Astrocyte of the hippocampus (primary cell): ENCODE measurements at regions not wholly inside any gene's neighbourhood (a gene's known extent, or its start where the extent isn't known, plus 50 kb on each side); places are given as distances from the start of the nearest gene placed in this dataset.
"Not testable (repeated sequence)": the region's sequence is repeated elsewhere in the genome, so short reads cannot be mapped to it uniquely, and the experiment has no call there.

Experiments used
- DNase-seq: peaks from one replicate; pipeline ENCODE4 v3.0.0; 2011; ENCODE audit warnings: low read depth, low spot score

DNA sequence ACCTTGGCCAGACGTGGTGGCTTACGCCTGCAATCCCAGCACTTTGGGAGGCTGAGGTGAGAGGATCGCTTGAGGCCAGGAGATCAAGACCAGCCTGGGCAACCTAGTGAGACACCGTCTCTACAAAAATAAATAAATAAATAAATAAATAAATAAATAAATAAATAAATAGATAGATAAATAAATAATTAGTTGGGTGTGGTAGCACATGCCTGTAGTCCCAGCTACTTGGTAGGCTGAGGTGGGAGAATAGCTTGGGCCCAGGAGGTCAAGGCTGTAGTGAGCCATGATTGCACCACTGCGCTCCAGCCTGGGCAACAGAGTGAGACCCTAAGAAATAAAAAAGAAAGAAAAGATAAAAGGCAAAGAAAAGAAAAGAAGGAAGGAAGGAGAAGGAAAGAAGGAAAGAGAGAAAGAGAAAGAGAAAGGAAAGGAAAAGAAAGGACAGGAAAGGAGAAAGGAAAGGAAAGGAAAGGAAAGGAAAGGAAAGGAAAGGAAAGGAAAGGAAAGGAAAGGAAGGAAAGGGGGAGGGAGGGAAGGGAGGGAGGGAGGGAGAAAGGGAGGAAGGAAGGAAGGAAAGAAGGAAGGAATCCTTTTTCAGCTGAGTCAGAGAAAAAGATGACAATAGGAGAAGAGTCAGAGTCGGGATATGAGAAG is 404.8 kb downstream of the TSHZ3 start:
- DNase-seq, result not testable (repeated sequence)

DNA sequence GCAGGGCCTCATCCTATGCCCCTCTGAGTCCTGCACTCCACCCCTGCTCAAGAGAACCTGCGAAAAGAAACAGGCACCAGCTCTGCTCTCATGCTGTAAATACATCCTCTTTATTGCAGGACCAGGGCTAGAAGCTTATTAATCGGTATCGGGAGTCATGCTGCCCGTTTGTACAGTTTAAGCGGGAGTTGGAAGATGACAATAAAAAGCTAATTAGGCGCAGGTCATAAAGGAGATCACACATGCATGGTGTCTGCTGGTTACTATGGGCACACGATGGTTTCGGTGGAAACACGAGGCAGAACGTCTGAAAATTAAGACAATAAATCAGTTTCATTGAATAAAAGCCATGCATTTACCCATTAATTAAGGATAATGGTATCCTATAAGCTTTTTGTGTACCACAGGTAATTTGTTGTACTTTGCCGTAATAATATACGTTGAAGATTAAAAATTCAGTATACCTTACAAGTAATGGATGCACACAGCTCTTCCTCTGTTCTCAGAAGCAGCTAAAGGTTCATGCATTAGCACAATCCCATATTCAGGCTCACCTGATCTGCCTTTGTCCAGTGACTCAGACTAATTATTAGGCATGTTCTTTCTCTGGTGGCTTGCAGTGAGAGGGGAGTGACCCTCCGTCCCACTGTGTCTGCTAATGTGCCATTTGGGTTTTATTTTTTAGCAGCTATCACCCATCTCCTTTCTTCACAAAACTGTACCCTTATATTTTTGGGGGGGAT is 406.0 kb downstream of the TSHZ3 start:
- no peak for DNase-seq

DNA sequence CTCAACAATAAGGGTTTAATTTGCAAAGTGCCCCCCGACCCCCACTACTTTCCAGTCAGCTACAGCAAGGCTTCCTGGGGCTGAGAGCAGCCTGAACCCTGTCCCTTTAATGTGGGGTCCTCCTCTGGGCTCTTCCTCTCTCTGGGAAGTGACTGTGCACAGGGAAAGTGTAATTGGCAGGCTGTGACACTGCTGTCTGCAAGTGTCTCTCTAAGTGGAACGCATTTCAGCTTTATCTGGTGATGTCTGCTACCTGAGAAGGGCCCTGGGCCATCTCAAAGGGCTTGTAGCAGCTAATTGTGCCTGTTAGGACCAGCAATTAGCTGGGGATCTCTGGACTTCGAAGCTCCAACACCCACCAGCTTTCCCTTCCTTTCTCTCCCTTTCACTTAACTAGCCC is 406.6 kb downstream of the TSHZ3 start:
- no peak for DNase-seq

DNA sequence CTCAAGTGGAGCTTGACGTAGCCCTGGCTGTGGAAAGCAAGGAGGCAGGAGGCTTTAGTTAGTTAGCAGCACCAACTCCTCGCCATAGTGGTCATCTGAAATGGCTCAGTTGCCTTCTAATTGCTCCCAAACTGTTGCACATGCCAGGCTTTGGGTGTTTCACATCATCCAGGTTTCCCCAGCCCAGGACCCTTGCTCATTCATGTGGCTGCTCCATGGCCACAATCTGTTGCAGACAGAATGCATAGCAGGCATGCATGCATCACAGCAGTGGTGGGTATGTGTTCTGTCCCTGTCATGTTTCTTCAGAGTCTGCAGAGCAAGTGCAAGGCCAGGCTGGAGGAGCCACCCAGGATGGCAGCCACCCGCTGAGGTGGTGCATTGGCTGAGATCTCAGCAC is 407.6 kb downstream of the TSHZ3 start:
- no peak for DNase-seq

DNA sequence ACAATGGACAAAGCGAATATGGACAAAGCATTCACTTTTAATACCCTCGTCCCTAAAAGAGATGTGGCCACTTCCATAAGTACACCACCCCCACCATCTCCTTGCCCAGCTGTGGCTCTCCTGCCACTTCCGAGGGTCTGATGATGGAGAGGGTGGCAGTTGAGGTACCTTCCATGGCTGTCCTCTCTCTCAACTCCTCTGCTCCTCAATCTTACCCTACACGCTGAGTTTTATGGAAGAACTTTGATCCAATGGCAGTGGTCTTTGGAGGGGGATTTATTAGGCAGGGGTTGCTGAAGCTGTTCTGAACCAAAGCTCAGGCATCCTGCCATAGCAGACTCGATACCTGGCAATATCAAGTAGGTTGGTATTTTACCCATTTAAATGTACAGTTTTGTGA is 413.0 kb downstream of the TSHZ3 start:
- DNase-seq, result no peak

DNA sequence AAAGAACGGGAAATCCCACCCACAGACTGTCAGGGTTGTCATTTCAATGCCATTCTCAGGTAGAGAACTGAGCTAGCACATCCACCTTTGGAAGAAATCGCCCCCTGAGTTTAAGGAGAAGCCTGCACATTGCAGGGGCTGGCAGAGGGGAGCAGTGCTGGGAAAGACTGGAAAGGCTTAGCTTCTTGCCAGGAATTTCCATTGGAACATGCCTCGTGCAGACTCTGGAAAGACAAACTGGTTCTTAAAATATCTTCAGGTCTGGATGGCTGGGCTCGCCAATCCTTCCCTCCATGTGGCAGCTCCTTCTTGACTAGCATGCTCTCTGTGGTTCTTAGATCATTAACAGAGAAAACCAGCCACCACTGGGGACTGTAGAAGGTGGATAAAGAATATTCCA is 414.1 kb downstream of the TSHZ3 start:
- DNase-seq, result no peak

DNA sequence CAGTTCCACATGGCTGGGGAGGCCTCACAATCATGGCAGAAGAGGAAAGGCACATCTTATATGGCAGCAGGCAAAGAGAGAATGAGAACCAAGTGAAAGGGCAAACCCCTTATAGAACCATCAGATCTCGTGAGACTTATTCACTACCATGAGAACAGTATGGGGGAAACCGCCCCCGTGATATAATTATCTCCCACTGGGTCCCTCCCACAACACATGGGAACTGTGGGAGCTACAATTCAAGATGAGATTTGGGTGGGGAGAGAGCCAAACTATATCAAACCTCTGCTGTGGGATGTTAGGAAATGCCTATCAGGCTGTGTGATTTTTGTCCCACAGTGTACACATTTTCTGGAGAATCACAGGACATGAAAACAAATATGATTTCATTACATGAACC is 415.8 kb downstream of the TSHZ3 start:
- not testable (repeated sequence) for DNase-seq

DNA sequence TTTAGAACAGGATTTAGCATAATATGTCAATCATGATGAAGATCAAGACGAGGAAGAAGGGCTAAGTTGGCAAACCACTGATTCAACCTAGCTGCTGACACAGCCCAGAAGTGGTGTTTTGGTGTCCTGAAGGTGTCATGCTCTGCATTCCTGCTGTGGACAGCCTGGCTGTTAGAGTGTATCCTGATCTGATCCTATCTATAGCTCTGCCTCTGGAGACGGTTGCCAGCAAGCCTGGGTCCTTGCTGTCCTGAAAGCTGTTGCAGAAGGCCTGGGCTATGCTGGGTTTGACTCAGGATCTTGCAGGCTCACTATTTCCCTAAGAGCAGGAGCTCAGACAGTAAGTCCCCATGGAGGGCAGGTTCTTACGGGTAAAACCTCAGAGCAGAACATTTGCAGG is 416.4 kb downstream of the TSHZ3 start:
- no peak for DNase-seq

DNA sequence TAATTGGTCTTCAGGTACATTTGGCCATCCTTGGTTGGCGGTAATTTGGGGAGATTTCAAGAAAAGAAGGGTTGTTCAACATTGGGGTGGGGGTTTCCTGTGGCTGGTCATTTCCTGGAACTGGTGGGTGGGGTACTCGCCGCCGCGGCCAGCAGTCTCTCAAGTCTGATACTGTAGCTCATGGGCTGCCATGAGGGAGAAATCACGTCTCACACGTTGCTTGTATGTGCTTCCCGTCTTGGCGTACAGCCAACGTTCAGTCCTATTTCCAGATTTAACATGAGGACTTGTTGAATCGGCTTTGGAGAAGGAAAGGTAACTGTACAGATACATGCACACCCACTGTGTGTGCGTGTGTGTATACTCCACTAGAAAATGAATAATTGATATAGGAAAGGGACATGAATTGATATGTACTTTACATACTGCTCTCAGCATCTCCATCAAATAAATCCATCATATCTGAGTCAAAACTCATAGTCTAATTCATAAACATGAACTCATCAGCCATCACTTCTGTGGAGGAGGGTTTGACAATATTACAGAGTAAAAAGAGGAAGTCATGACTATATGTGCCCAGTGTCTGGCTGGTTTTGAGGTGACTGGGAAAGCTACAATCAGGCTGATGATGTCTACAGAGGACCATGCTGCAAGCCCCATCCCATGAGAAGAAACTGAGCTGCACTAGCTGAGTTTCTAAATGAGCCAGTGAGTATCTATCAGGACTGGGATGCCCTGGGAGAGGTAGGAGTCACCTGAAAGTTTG is 418.1 kb downstream of the TSHZ3 start:
- no peak for DNase-seq

DNA sequence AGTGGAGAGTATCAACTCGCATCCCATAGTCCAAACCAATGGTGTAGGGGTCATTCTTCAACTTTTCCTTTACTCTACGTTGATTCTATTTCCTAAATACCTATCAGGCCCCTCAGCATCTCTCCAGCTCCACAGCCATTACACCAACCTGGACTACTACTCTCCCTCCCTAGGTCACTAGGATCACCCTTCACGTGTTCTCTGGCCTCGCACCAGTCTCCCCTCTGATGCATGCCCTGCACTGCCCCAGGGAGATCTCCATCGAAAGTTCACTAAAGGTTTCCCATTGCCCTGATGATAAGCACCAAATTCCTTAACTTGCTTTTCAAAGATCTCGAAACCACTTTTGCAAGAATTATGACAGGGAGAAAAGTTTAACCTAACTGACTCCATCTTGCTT is 421.5 kb downstream of the TSHZ3 start:
- no peak for DNase-seq

DNA sequence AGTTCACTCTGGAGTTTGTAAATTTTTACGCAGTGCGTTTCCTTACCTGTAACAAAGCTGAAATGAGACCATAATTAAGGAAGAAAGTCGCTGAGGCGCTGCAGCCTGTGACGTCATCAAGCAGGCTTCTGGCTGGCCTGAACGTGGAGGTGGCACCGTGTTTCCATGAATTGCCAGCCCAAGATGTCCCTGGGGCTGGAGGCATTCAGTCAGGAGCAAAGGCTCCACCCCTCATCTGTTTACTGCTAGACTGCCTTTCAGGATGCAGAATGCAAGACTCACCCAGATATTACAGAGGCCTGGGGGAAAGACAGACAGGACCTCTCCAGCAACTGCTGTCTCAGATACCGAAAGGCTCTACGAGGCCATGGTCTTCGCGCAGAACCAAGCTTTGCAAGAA is 424.6 kb downstream of the TSHZ3 start:
- no peak for DNase-seq

DNA sequence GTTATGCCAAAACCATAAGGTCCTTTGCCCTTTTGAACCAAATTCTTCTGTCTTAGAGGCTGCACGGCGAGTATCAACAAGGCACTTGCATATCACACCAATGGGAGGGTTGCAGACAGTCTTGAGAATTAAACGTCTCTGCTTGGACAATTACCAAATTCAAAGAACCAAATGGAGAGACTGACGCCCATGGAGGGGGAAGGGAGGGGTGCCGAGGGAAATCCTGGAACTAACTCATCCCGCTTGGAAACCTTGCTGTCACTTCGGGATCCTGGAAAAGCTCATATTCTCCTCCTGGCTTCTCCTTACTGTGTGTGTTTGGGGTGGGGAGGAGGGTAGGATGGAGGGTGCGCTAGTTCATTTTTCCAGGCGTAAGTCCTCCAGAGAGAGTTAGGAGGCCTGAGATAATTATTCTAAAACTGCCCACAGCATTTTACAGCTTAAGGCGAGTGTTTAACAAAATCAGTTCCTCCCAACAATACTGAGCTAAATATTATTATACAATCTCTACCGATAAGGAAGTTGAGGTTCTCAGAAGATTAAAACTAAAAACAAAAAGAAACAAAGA is 425.1 kb downstream of the TSHZ3 start:
- no peak for DNase-seq

DNA sequence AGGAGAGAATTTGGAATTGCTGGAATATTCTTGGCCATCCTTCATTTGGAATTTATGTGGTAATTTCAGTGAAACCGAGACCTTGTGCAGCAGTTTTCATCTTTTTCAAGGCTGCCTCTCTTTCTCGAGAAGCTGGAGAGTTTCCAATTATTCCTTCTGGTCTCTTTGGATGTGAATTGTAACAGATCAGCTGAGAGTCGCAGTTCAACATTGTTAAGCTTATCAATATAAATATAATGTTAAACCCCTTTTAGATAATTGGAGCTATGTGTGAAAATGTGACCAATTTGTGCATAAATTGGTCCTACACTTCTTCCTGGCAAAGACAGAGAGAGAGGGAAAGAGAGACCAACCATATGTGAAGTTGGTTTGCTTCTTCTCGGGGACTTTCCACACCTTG is 425.6 kb downstream of the TSHZ3 start:
- DNase-seq, result no peak

DNA sequence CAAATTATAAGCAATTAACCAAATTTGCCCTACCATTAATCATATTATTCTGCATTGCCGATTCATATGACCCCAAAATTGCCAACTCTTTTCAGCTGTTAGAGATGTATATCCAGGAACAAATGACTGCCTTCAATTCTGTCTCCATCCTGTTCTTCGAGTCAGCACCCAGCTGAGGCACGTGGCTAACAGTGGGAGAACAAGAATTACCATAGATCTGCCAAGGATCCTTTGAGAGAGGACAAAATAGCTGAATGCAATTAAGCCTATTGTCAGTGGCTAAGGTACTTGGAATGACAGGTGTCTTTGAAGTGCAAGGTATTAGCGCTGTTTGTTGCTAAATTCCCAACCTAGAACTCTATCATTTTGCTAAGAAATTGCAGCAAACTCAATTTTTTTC is 426.1 kb downstream of the TSHZ3 start:
- DNase-seq, result no peak

DNA sequence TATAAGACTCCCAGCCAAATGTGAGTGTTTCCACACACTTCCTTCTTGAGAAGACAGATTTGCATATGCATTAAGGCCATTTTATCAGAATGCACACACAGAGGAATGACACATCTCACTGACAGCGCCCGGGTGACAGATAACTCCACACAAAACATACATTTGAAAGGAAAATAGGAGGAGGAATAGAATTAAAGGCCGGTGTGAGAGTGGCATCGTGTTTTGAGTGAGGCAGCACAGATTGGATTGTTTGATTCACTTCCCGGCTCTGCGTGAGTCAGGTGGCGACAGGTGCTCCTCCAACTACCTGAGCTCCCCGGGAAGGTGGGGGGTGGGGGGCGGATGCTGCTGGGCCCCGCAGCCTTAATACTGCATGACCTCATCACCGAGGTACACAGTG is 429.0 kb downstream of the TSHZ3 start:
- no peak for DNase-seq

DNA sequence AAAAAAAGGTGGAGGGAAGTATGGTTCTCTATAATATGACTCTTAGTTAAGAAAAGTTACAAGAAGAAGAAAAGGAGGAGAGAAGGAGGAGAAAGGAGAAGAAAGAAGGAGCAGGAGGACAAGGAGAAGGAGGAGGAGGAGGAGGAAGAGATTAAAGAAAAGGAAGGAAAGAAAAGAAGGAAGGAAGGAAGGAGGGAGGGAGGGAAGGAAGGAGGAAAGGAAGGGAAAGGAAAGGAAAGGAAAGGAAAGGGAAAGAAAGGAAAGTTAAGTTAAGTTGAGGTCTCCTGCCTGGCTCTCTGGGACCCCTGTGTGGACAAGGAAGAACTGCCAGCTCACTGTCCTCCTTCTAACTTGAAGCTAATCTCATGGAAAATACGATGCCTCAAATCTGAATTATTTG is 429.5 kb downstream of the TSHZ3 start:
- no peak for DNase-seq

DNA sequence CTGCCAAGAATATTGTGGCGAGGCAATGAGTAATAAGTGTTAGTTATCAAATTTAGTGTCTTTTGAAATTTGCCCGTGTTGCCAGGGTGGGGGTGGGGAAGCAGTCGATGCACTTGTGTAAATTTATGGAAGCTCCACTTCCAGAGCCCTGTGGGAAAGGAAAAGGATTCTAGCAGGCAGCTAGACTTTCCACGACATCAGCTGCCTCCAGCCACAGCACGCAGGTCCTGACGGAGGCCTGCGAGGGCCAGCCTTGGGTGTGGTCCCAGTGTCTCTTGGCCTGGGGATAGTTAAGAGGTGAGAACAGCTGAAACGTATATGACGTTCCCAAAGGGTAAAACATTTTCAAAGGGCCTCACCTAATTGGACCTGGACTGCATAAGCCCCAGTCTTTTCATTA is 433.0 kb downstream of the TSHZ3 start:
- DNase-seq, result no peak

DNA sequence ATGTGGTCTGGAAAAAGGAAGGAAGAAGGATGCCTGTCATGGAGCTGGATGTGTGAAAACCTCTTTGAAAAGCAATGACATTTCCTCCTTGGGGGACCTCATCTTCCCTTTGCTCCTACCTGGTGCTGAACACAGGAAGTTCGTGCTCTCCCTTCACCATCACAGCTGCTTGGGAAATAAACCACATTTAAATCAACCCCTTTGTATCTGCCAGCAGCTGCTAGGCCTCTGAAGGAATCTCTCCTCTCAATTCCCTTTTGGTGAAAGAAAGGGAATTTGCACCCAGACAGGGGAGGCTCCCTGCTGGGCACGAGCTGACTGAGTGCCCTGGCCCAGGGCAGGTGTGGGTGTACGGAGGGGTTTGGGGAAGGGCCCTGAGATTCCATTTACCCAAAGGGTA is 437.7 kb downstream of the TSHZ3 start:
- no peak for DNase-seq

DNA sequence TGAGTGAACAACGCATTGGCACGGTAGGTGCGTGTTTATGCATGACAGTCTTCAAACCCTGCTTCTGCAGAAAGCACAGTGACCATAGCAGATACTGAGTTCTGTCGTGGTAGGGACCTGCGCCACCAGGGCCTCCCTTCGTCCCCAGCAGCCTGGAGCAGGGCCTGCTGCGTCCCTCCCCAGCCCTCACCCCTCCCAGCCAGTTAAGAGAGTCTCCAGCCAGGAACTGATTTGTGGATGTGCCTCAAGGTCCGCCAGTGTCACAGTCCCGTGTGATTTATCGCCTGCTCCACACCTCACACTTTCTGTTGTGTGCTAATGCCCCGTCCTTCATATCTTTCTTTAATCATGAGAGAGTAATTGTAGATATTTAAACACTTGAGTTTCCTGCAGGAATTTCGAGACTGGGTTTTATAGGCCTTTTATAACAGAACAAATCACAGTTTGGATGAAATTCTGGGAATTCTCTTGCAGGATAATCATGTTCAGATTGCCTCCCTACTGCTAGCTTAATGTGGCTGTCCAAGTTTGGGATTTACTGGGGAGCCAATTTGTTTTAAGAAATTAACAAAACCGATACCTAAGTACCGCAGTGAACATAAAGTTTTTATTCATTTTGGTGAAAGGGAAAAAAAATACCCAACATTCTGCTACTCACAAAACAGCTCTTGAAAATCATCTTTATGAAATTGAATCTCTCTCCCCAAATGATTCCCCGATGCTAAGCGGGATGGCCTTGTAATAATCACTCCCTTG is 438.6 kb downstream of the TSHZ3 start:
- no peak for DNase-seq

DNA sequence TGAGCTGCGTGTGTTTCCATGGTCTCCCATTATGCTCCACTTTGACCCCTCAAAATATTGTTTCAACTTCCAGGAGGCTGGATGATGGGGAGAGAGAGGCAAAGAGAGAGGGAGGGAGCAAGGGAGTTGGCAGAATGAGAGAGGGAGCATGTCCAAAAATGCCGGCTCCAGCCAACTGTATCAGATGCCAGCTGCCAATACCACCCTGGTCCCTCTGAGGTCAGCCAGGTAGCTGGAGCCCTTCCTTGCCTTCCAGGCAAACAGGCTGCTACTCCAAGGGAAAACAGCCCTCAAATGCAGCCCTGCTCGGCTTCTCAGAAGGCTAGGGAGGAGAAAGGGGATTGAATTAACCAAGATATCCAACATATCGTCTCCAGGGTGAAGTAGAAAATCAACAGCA is 440.0 kb downstream of the TSHZ3 start:
- DNase-seq, result no peak

DNA sequence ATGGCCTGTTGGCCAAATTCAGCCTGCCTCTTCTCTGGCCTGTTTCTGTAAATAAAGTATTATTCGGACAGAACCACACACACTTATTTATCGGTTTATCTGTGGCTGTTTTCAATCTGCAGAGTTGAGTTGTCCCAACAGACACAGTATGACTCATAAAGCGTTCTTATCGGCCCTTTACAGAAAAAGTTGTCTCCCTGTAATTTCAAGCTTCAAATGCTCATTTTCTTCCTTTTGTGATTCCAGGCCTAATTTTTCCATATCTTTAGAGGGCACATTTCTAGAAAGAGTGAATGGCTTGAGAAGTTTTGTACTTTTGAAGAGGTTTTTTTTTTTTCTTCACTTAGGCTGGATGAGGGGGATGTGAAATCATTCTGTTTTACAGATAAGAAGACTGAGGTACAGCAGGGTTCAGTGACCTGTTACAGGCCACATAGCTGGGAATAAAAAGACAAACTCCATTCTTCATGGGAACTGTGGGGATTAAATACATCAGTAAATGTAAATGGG is 440.9 kb downstream of the TSHZ3 start:
- no peak for DNase-seq

DNA sequence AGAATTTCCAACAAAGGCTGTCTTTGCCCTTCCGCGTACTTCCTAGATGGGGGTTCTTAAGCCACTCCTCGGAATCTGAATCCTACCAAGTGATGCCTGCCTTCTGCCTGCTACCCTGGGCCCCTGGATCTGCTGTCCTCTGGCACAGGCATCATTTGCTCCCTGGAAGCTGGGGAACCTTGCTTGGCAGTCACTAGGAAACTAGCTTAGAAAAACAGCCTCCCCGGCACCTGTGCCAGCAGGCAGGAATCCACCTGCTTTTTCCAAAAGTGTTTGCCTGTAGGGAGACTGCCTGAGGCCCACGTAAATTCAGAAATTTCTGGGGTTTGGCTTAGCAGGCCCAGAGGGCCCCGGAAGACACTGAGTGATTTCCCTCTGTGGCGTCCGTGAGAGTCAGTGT is 442.4 kb downstream of the TSHZ3 start:
- DNase-seq, result no peak
